Head of caudate nucleus (tissue), 42 donors: ENCODE measurements at regions not wholly inside any gene's neighbourhood (a gene's known extent, or its start where the extent isn't known, plus 50 kb on each side); places are given as distances from the start of the nearest gene placed in this dataset.

ENCODE experiments used
- DNase-seq, 42 donors: peaks; one replicate each; pipeline versions ENCODE4 v3.0.0 to v3.0.0-alpha.2; 2020 to 2021; ENCODE audit warnings: mixed read lengths in 7 of 42
- intact Hi-C: fragments of 100-400 bp; cut with DNase I; formaldehyde crosslinking; loops from one replicate; pipeline ENCODE4 v1.15.0; 2022

DNA sequence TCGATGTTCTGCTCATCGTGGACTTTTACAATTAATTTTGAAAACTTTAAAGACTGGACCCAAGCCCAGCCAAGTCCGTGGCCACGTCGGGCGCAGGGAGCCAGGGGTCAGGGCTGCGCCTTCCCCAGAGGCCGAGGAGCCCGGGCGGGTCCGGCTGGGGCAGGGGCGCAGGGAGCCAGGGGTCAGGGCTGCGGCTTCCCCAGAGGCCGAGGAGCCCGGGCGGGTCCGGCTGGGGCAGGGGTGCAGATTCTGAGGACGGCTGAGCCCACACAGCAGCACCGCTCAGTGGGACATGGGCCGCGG, 75.2 kb downstream of the MICALL2 start:
- intact Hi-C loops = no loop called here
- DNase-seq = no peak
